Esophagus squamous epithelium (tissue), 5 donors: ENCODE measurements at regions not wholly inside any gene's neighbourhood (a gene's known extent, or its start where the extent isn't known, plus 50 kb on each side); places are given as distances from the start of the nearest gene placed in this dataset.

Source experiments
- DNase-seq: peaks from one replicate; lab custom pipeline; 2025; lab: John Stamatoyannopoulos, UW
- H3K27ac ChIP-seq, 4 donors: fragments of 200-600 bp; sonication (generic); one replicate each; pipeline ENCODE4 v1.5.1; 2016 to 2019; ENCODE audit warnings: mild to moderate bottlenecking in 1 of 4
- H3K27me3 ChIP-seq, 4 donors: fragments of 200-600 bp; sonication (generic); 1 replicate in 3 of 4; 2 replicates in 1 of 4; pipeline versions ENCODE4 v1.5.1 to v1.6.0; 2017 to 2021; ENCODE audit warnings: antibody characterized with exemption in 1 of 4
- H3K36me3 ChIP-seq, 3 donors: fragments of 200-600 bp; sonication (generic); one replicate each; pipeline ENCODE4 v1.5.1; 2016 to 2019
- H3K4me1 ChIP-seq, 3 donors: fragments of 200-600 bp; sonication (generic); one replicate each; pipeline ENCODE4 v1.5.1; 2017 to 2019
- H3K4me3 ChIP-seq, 4 donors: fragments of 200-600 bp; sonication (generic); 1 replicate in 3 of 4; 2 replicates in 1 of 4; pipeline ENCODE4 v1.5.1; 2016 to 2019; ENCODE audit warnings: mild to moderate bottlenecking in 2 of 4, moderate library complexity in 1 of 4
- H3K9me3 ChIP-seq, 3 donors: fragments of 200-600 bp; sonication (generic); one replicate each; pipeline ENCODE4 v1.5.1; 2016 to 2019
- CTCF ChIP-seq, 6 experiments: fragments of 450-650 bp in 4 of 6; fragments of 200-600 bp in 2 of 6; sonication (generic) in 2 of 6; IDR thresholded peaks; one replicate each; pipeline ENCODE4 v1.5.1; 2016 to 2019; ENCODE audit warnings: antibody characterized with exemption in 6 of 6, mild to moderate bottlenecking in 4 of 6, moderate library complexity in 4 of 6
- POLR2A ChIP-seq, 4 donors: fragments of 450-650 bp; IDR thresholded peaks; one replicate each; pipeline ENCODE4 v1.6.1; 2017; ENCODE audit warnings: antibody characterized with exemption in 4 of 4, mild to moderate bottlenecking in 4 of 4, moderate library complexity in 3 of 4
- WGBS, 2 donors: methylation state at CpG; one replicate each; pipeline ENCODE4 v1.1.5; 2018; 5-methylcytosine and 5-hydroxymethylcytosine counted together
- intact Hi-C: fragments of 100-400 bp; cut with DNase I; formaldehyde crosslinking; loops from one replicate; pipeline ENCODE4 v1.15.0; 2022
- donor health status: DM: yes; HTN: yes; CAD: no.

DNA sequence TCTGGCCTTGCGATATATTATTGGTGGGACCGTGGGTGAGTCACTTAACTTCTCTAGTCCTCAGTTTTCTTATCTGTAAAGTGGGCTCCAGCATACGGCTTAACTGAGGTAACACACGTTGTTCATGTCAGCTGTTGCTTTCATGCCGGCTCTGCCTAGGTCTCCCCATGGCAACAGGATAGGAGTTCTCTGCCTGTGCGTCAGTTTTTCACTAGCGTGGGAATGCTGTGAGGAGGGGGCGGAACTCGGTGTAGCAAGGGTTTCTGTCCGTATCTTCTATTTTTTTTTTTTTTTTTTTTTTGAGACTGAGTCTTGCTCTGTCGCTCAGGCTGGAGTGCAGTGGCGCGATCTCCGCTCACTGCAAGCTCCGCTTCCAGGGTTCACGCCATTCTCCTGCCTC lies 758.5 kb upstream of the RBFOX1 start:
- WGBS, 2 donors: 87 to 92% methylated on average over 8 to 15 of the region's 16 CpGs

GRCh38 chr16:6573577-6573976 lies 759.1 kb upstream of the RBFOX1 start:
- H3K27me3 ChIP-seq: no peaks in the 10 kb centered on the region
- no peak overlapping the region for H3K4me3 ChIP-seq
- no peaks in the 10 kb centered on the region for H3K9me3 ChIP-seq
- intact Hi-C loops: no loop called here
- no peak for TF ChIP-seq CTCF (IDR thresholded peaks at IDR 0.05)
- no peak for TF ChIP-seq POLR2A (IDR thresholded peaks at IDR 0.05)
- 23 to 40% methylated on average over 15 to 20 of the region's 22 CpGs for WGBS, 2 donors
- DNase-seq: no peak
- no peaks in the 10 kb centered on the region for H3K36me3 ChIP-seq
- no peak overlapping the region for H3K27ac ChIP-seq
- no peaks in the 10 kb centered on the region for H3K4me1 ChIP-seq

More for the DNA sequence above, 758.5 kb upstream of the RBFOX1 start:
- DNase-seq: no peak
- Histone ChIP-seq H3K27ac (no peak overlapping the region), H3K4me1 (no peaks in the 10 kb centered on the region), H3K36me3 (no peaks in the 10 kb centered on the region), H3K4me3 (no peak overlapping the region), H3K9me3 (no peaks in the 10 kb centered on the region), H3K27me3 (no peaks in the 10 kb centered on the region)
- intact Hi-C loops: no loop called here
- TF ChIP-seq POLR2A (IDR thresholded peaks at IDR 0.05): no peak
- no peak for TF ChIP-seq CTCF (IDR thresholded peaks at IDR 0.05)

DNA sequence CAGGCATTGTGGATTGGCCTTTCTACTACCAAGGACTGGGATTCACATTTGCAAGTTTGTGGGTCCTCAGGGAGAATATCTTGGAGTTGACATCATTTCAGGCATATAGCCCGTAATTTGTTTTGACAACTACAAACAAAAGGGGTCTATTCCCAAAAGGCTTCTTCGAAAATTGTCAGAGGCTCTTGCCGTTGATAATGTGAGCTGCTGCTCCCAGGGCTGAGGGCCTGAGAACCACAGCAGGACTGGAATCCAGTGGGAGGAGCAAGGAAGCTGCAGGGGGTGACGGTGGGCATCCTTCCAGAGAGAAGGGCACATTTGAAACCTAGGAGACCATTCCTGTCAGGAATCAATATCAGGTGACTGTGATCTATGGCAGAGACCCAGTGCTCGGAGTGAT lies 761.6 kb upstream of the RBFOX1 start:
- Histone ChIP-seq H3K36me3 (no peaks in the 10 kb centered on the region), H3K27me3 (no peaks in the 10 kb centered on the region), H3K27ac (no peak overlapping the region), H3K4me1 (no peaks in the 10 kb centered on the region), H3K4me3 (no peak overlapping the region), H3K9me3 (no peaks in the 10 kb centered on the region)
- 42 to 50% methylated on average over 4 to 5 of the region's 5 CpGs for WGBS, 2 donors
- DNase-seq: no peak
- intact Hi-C loops: no loop called here
- TF ChIP-seq POLR2A (IDR thresholded peaks at IDR 0.05): no peak
- TF ChIP-seq CTCF (IDR thresholded peaks at IDR 0.05): no peak

- Histone ChIP-seq H3K36me3 (no peaks in the 10 kb centered on the region), H3K4me3 (no peak overlapping the region), H3K27ac (no peak overlapping the region), H3K9me3 (no peaks in the 10 kb centered on the region), H3K4me1 (no peaks in the 10 kb centered on the region), H3K27me3 (no peaks in the 10 kb centered on the region)
- intact Hi-C loops: no loop called here
- WGBS, 2 donors: 74 to 89% methylated on average over 2 of the region's 2 CpGs
- TF ChIP-seq CTCF (IDR thresholded peaks at IDR 0.05): no peak
- TF ChIP-seq POLR2A (IDR thresholded peaks at IDR 0.05): no peak
- no peak for DNase-seq
These were observed 762.1 kb upstream of the RBFOX1 start for GRCh38 chr16:6570530-6570929.

GRCh38 chr16:6562986-6563385 lies 769.7 kb upstream of the RBFOX1 start:
- intact Hi-C loops: no loop called here
- WGBS, 2 donors: 84 to 86% methylated on average over 3 of the region's 3 CpGs

More at GRCh38 chr16:6562986-6563385, 769.7 kb upstream of the RBFOX1 start:
- H3K27me3 ChIP-seq: no peaks in the 10 kb centered on the region
- no peaks in the 10 kb centered on the region for H3K4me1 ChIP-seq
- no peak overlapping the region for H3K4me3 ChIP-seq
- H3K36me3 ChIP-seq: no peaks in the 10 kb centered on the region
- TF ChIP-seq POLR2A (IDR thresholded peaks at IDR 0.05): no peak
- no peak for TF ChIP-seq CTCF (IDR thresholded peaks at IDR 0.05)
- no peak overlapping the region for H3K27ac ChIP-seq
- no peak for DNase-seq
- no peaks in the 10 kb centered on the region for H3K9me3 ChIP-seq
